ENCODE measurements at regions not wholly inside any gene's neighbourhood (a gene's known extent, or its start where the extent isn't known, plus 50 kb on each side); places are given as distances from the start of the nearest gene placed in this dataset.

DNA sequence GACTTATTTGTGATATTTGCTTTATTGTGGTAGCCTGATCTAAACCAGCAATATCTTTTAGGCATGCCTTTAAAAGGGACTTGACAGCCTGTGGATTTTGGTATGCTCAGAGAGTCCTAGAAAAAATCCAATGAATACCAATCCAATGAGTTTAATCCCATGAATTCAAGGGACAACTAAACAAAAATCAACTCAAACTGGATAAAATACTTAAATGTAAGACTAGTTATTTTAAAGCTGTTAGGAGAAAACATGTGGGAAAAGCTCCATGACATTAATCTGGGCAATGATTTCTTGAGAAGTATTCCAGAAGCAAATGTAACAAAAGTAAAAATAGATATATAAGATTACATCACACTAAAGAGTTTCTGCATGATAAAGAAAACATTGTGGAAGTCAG lies 711.5 kb upstream of the PITX2 start:
- TF ChIP-seq, protein P1, sequence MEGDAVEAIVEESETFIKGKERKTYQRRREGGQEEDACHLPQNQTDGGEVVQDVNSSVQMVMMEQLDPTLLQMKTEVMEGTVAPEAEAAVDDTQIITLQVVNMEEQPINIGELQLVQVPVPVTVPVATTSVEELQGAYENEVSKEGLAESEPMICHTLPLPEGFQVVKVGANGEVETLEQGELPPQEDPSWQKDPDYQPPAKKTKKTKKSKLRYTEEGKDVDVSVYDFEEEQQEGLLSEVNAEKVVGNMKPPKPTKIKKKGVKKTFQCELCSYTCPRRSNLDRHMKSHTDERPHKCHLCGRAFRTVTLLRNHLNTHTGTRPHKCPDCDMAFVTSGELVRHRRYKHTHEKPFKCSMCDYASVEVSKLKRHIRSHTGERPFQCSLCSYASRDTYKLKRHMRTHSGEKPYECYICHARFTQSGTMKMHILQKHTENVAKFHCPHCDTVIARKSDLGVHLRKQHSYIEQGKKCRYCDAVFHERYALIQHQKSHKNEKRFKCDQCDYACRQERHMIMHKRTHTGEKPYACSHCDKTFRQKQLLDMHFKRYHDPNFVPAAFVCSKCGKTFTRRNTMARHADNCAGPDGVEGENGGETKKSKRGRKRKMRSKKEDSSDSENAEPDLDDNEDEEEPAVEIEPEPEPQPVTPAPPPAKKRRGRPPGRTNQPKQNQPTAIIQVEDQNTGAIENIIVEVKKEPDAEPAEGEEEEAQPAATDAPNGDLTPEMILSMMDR (conservative IDR thresholded peaks at IDR 0.05; ENCODE audit: low read length) = no peak
- TF ChIP-seq EZH2phosphoT487 (IDR thresholded peaks at IDR 0.05; ENCODE audit: borderline replicate concordance, low read depth, low read length) = no peak

Data from OCI-LY7 (cell line).